ENCODE measurements at regions not wholly inside any gene's neighbourhood (a gene's known extent, or its start where the extent isn't known, plus 50 kb on each side); places are given as distances from the start of the nearest gene placed in this dataset.
"Not testable (repeated sequence)": the region's sequence is repeated elsewhere in the genome, so short reads cannot be mapped to it uniquely, and the experiment has no call there.

DNA sequence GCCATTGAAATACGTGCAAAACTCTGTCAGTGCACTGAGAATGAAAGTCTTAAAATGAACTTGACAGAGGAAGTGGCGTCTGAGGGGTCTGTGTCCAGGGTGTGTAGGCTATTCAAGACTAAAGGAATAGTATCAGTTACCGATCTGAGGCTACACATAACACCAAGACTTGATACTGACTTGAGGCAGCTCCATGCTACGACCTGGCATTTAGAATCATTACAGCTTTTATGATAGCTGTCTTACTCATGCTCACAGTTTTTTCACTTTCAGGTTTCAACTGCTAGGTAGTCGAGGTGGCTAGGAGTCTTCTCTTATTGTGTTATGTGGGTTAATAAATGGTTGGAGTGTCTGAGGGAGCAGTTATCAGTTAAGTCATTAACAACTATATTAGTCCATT lies 92.8 kb upstream of the SLCO6A1 start:
- Histone ChIP-seq H3K4me1 (ENCODE audit: insufficient read depth, low read length) (peaks cover 7% of the 10 kb centered on the region; the same call in 1 of the 2 replicates), H3K9ac (ENCODE audit: low read depth, low read length) (no peak overlapping the region), H3K36me3 (ENCODE audit: insufficient read depth, low read depth, low read length) (no peaks in the 10 kb centered on the region), H3K9me3 (ENCODE audit: insufficient read depth, low read depth, low read length) (peaks cover 9% of the 10 kb centered on the region; the same call in 1 of the 2 replicates), H3K27me3 (ENCODE audit: insufficient read depth, low read length) (no peaks in the 10 kb centered on the region), H3K27ac (ENCODE audit: low read length) (no peak overlapping the region), H3K4me3 (ENCODE audit: low read length) (no peak overlapping the region)

DNA sequence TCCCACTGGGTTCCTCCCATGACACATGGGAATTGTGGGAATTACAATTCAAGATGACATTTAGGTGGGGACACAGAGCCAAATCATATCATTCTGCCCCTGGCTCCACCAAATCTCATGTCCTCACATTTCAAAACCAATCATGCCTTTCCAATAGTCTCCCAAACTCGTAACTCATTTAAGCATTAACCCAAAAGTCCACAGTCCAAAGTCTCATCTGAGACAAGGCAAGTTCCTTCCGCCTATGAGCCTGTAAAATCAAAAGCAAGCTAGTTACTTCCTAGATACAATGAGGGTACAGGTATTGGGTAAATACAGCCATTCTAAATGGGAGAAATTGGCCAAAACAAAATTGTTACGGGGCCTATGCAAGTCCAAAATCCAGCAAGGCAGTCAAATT lies 93.8 kb upstream of the SLCO6A1 start:
- H3K36me3 ChIP-seq (ENCODE audit: insufficient read depth, low read depth, low read length); H3K9ac ChIP-seq (ENCODE audit: low read depth, low read length); H3K27ac ChIP-seq (ENCODE audit: low read length); H3K4me3 ChIP-seq (ENCODE audit: low read length); H3K9me3 ChIP-seq (ENCODE audit: insufficient read depth, low read depth, low read length); H3K27me3 ChIP-seq (ENCODE audit: insufficient read depth, low read length); H3K4me1 ChIP-seq (ENCODE audit: insufficient read depth, low read length): not testable (repeated sequence)

DNA sequence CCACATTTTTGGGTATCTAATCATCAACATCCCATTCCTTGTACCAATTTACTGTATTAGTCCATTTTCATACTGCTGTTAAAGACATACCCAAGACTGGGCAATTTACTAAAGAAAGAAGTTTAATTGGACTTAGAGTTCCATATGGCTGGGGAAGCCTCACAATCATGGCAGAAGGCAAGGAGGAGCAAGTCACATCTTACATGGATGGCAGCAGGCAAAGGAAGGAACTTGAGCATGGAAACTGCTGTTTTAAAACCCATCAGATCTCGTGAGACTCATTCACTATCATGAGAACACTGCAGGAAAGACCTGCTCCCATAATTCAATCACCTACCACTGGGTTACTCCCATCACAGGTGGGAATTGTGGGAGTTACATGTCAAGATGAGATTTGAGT lies 95.4 kb upstream of the SLCO6A1 start:
- H3K9ac ChIP-seq (ENCODE audit: low read depth, low read length): no peak overlapping the region
- no peak overlapping the region for H3K4me3 ChIP-seq (ENCODE audit: low read length)
- no peaks in the 10 kb centered on the region for H3K27me3 ChIP-seq (ENCODE audit: insufficient read depth, low read length)
- H3K9me3 ChIP-seq (ENCODE audit: insufficient read depth, low read depth, low read length): peaks cover 9% of the 10 kb centered on the region; the same call in 1 of the 2 replicates
- no peaks in the 10 kb centered on the region for H3K36me3 ChIP-seq (ENCODE audit: insufficient read depth, low read depth, low read length)
- H3K4me1 ChIP-seq (ENCODE audit: insufficient read depth, low read length): peaks cover 7% of the 10 kb centered on the region; the same call in 1 of the 2 replicates
- H3K27ac ChIP-seq (ENCODE audit: low read length): no peak overlapping the region

DNA sequence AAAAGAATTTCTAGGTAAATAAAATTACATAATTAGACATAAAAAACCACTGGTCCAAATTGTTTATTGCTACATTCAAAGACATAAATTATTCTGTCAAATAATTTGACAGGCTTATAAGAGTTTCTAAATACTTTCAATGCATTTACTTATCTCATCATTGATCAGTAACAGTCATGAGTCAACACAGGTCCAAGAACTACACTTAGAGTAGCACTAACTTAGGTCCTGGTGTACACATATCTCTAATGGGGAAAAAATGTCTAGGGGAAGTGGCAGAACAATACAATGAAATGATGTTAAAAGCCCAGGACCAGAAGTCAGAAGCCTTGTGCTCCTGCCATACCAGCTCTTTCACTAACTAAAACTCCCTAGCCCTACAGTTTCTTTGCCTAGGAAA lies 96.5 kb upstream of the SLCO6A1 start:
- H3K27me3 ChIP-seq (ENCODE audit: insufficient read depth, low read length): no peaks in the 10 kb centered on the region
- H3K36me3 ChIP-seq (ENCODE audit: insufficient read depth, low read depth, low read length): no peaks in the 10 kb centered on the region
- no peaks in the 10 kb centered on the region; the same call in 1 of the 2 replicates for H3K4me1 ChIP-seq (ENCODE audit: insufficient read depth, low read length)
- H3K4me3 ChIP-seq (ENCODE audit: low read length): no peak overlapping the region
- no peak overlapping the region for H3K27ac ChIP-seq (ENCODE audit: low read length)
- H3K9me3 ChIP-seq (ENCODE audit: insufficient read depth, low read depth, low read length): peaks cover 9% of the 10 kb centered on the region; the same call in 1 of the 2 replicates
- no peak overlapping the region for H3K9ac ChIP-seq (ENCODE audit: low read depth, low read length)

DNA sequence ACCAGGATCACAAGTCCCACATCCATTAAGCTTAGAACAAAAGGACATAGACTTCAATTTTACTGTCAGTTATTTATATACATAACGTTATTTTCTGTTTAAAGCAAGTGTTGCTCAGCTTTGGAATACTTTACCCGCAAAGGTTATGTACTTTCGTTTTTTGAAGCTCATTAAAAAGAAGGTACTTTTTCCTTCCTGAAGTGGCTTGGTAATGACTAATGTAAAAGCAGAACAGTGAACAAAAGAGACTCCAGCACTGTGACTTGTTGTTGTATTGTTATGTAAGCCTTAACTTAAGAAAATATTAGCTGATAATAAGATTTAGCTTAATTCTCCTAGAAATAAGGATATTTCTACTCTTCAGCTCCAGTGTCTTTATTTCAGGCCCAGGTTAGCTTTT lies 97.3 kb upstream of the SLCO6A1 start:
- Histone ChIP-seq H3K4me1 (ENCODE audit: insufficient read depth, low read length) (no peaks in the 10 kb centered on the region), H3K4me3 (ENCODE audit: low read length) (no peak overlapping the region), H3K9me3 (ENCODE audit: insufficient read depth, low read depth, low read length) (peaks cover 9% of the 10 kb centered on the region; the same call in 1 of the 2 replicates), H3K27me3 (ENCODE audit: insufficient read depth, low read length) (no peaks in the 10 kb centered on the region), H3K9ac (ENCODE audit: low read depth, low read length) (no peak overlapping the region), H3K36me3 (ENCODE audit: insufficient read depth, low read depth, low read length) (no peaks in the 10 kb centered on the region), H3K27ac (ENCODE audit: low read length) (no peak overlapping the region)

DNA sequence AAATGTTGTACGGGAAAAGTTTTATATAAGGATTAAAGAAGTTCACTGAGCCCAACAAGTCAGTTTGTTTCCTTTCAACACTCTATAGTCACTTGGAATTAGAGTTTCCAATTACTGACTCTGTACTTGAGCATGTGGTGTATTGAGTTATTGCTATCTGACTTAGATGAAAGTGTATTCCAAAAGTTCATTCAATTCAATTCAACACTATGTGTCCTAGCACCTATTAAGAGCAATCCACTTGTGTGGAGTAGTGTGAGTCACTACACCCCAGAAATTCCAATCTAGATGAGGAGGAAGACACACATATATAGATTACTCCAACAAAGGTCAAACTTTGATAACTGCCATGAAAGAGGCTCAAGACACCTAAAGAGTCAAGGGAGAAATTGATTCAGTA lies 98.2 kb upstream of the SLCO6A1 start:
- peaks cover 9% of the 10 kb centered on the region; the same call in 1 of the 2 replicates for H3K9me3 ChIP-seq (ENCODE audit: insufficient read depth, low read depth, low read length)
- no peaks in the 10 kb centered on the region for H3K27me3 ChIP-seq (ENCODE audit: insufficient read depth, low read length)
- no peak overlapping the region for H3K9ac ChIP-seq (ENCODE audit: low read depth, low read length)
- no peak overlapping the region for H3K4me3 ChIP-seq (ENCODE audit: low read length)
- H3K36me3 ChIP-seq (ENCODE audit: insufficient read depth, low read depth, low read length): no peaks in the 10 kb centered on the region
- H3K4me1 ChIP-seq (ENCODE audit: insufficient read depth, low read length): no peaks in the 10 kb centered on the region
- H3K27ac ChIP-seq (ENCODE audit: low read length): no peak overlapping the region

DNA sequence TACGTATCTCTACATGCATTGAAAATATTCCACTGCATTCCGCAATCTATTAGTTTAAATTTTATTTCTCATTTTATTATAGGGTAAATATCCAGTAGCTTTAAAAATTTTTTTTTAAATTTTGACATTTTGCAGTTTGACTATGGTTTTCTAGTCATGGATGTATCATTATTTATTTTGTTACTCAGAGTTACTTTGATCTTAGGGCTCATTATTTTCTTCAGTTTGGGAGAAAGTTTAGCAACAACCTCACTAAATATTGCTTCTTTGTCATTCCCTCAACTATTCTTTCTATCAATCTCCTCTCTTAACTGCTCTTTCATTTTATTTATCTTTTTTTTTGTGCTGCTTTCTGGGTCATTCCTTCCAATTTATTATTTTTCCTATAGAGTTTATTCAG lies 100.5 kb upstream of the SLCO6A1 start:
- H3K4me1 ChIP-seq (ENCODE audit: insufficient read depth, low read length): peaks cover 13% of the 10 kb centered on the region
- H3K27me3 ChIP-seq (ENCODE audit: insufficient read depth, low read length): no peaks in the 10 kb centered on the region
- no peak overlapping the region for H3K4me3 ChIP-seq (ENCODE audit: low read length)
- no peak overlapping the region for H3K9ac ChIP-seq (ENCODE audit: low read depth, low read length)
- H3K27ac ChIP-seq (ENCODE audit: low read length): no peak overlapping the region
- H3K9me3 ChIP-seq (ENCODE audit: insufficient read depth, low read depth, low read length): peaks cover 3% of the 10 kb centered on the region; the same call in 1 of the 2 replicates
- H3K36me3 ChIP-seq (ENCODE audit: insufficient read depth, low read depth, low read length): no peaks in the 10 kb centered on the region

DNA sequence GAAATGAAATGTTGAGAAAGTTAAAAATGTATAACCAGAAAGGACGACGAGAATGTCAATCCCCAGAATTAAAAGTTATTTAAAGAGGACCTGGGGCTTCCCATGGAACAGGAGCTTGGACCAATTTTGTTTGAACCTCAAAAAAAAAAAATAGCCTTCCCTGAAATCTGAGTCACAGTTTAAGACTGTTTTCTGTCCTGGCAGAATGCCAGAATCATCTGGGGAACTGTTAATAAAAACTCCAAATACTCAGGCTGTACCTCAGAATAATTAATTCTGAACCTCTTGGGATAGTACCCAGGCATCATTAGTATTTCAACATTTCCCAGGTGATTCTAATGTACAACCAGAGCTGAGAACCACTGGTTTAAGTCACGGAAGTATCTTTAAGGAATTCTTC lies 102.2 kb upstream of the SLCO6A1 start:
- no peaks in the 10 kb centered on the region for H3K9me3 ChIP-seq (ENCODE audit: insufficient read depth, low read depth, low read length)
- H3K27ac ChIP-seq (ENCODE audit: low read length): no peak overlapping the region
- no peaks in the 10 kb centered on the region for H3K27me3 ChIP-seq (ENCODE audit: insufficient read depth, low read length)
- H3K4me3 ChIP-seq (ENCODE audit: low read length): no peak overlapping the region
- peaks cover 16% of the 10 kb centered on the region for H3K4me1 ChIP-seq (ENCODE audit: insufficient read depth, low read length)
- H3K9ac ChIP-seq (ENCODE audit: low read depth, low read length): no peak overlapping the region
- H3K36me3 ChIP-seq (ENCODE audit: insufficient read depth, low read depth, low read length): no peaks in the 10 kb centered on the region

DNA sequence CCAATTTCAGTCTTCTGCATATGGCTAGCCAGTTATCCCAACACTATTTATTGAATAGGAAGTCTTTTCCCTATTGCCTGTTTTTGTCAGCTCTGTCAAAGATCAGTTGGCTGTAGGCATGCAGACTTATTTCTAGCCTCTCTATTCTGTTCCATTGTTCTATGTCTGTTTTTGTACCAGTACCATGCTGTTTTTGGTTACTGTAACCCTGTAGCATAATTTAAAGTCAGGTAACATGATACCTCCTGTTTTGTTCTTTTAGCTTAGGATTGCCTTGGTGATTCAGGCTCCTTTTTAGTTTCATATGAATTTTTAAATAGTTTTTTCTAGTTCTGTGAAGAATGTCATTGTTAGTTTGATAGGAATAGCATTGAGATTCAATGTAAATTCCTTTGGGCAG lies 104.9 kb upstream of the SLCO6A1 start:
- no peaks in the 10 kb centered on the region for H3K36me3 ChIP-seq (ENCODE audit: insufficient read depth, low read depth, low read length)
- no peak overlapping the region for H3K9ac ChIP-seq (ENCODE audit: low read depth, low read length)
- peaks cover 16% of the 10 kb centered on the region for H3K4me1 ChIP-seq (ENCODE audit: insufficient read depth, low read length)
- no peaks in the 10 kb centered on the region for H3K27me3 ChIP-seq (ENCODE audit: insufficient read depth, low read length)
- peak overlapping the region; percentile 21; the same call in 1 of the 2 replicates for H3K4me3 ChIP-seq (ENCODE audit: low read length)
- no peak overlapping the region for H3K27ac ChIP-seq (ENCODE audit: low read length)
- H3K9me3 ChIP-seq (ENCODE audit: insufficient read depth, low read depth, low read length): no peaks in the 10 kb centered on the region

DNA sequence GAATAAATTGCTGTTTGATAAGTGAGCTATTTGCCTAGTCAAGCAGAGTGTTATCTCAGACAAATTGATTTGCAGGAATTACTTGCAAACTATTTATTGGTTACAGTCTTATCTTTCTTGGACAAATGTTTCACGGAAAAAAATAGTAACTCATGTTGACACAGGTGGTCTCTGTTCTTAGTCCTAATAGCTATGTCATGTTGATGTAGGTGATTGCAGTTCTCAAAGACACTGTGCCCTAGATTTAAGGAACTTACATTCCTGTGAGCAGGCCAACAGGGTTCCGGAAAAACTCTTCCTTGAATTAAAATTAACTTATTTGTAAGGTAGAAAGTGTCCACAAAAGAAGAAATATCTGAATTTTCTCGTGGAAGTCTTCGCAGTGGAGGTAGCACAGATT lies 109.6 kb upstream of the SLCO6A1 start:
- no peaks in the 10 kb centered on the region for H3K27me3 ChIP-seq (ENCODE audit: insufficient read depth, low read length)
- no peak overlapping the region for H3K27ac ChIP-seq (ENCODE audit: low read length)
- H3K36me3 ChIP-seq (ENCODE audit: insufficient read depth, low read depth, low read length): no peaks in the 10 kb centered on the region
- peaks cover 12% of the 10 kb centered on the region for H3K4me1 ChIP-seq (ENCODE audit: insufficient read depth, low read length)
- no peaks in the 10 kb centered on the region for H3K9me3 ChIP-seq (ENCODE audit: insufficient read depth, low read depth, low read length)
- H3K9ac ChIP-seq (ENCODE audit: low read depth, low read length): no peak overlapping the region
- no peak overlapping the region for H3K4me3 ChIP-seq (ENCODE audit: low read length)

DNA sequence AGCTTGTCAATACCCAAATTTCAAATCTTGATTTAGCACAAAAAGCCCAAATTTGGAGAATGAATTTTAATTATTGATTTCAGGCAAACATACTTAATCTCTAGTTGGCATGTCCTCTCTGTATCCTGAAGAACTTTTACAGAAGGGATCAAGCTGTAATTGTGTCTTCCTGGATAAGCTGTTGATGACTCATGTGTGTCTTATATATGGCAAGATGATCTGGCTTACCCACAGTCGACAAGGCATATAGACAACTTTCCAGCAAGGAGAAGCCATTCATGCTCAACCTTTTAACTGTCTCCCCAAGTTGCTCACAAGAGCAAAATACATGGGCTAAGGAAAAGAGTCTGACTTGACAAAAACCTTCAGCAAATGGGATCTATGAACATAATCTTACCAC lies 112.5 kb upstream of the SLCO6A1 start:
- no peaks in the 10 kb centered on the region for H3K27me3 ChIP-seq (ENCODE audit: insufficient read depth, low read length)
- H3K36me3 ChIP-seq (ENCODE audit: insufficient read depth, low read depth, low read length): no peaks in the 10 kb centered on the region
- H3K27ac ChIP-seq (ENCODE audit: low read length): no peak overlapping the region
- H3K9me3 ChIP-seq (ENCODE audit: insufficient read depth, low read depth, low read length): no peaks in the 10 kb centered on the region
- no peak overlapping the region for H3K4me3 ChIP-seq (ENCODE audit: low read length)
- H3K9ac ChIP-seq (ENCODE audit: low read depth, low read length): no peak overlapping the region
- no peaks in the 10 kb centered on the region for H3K4me1 ChIP-seq (ENCODE audit: insufficient read depth, low read length)

DNA sequence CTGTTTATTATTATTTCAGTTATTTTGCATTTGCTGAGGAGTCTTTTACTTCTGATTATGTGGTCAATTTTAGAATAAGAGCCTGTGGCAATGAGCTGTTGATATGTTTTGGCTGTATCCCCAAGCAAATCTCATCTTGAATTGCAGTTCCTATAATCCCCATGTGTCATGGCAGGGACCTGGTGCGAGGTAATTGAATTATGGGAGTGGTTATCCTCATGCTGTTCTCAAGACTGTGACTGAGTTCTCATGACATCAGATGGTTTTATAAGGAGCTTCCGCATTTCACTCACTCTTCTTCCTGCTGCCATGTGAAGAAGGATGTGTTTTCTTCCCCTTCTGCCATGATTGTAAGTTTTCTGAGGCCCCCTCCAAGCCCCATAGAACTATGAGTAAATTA lies 114.9 kb upstream of the SLCO6A1 start:
- Histone ChIP-seq H3K27ac (ENCODE audit: low read length) (no peak overlapping the region), H3K4me3 (ENCODE audit: low read length) (no peak overlapping the region), H3K9me3 (ENCODE audit: insufficient read depth, low read depth, low read length) (no peaks in the 10 kb centered on the region), H3K36me3 (ENCODE audit: insufficient read depth, low read depth, low read length) (no peaks in the 10 kb centered on the region), H3K4me1 (ENCODE audit: insufficient read depth, low read length) (no peaks in the 10 kb centered on the region), H3K27me3 (ENCODE audit: insufficient read depth, low read length) (no peaks in the 10 kb centered on the region), H3K9ac (ENCODE audit: low read depth, low read length) (no peak overlapping the region)

Measured in iPS-20b (cell line).